OCI-LY7 (cell line): ENCODE measurements at regions not wholly inside any gene's neighbourhood (a gene's known extent, or its start where the extent isn't known, plus 50 kb on each side); places are given as distances from the start of the nearest gene placed in this dataset.

Source experiments
- CTCF ChIP-seq: fragments of 200-600 bp; sonication (generic); conservative IDR thresholded peaks from 2 replicates; pipeline ENCODE4 v1.5.1; 2014; ENCODE audit warnings: mild to moderate bottlenecking, antibody characterized with exemption, low read length, moderate library complexity, mixed read lengths
- EZH2phosphoT487 ChIP-seq: fragments of 200-600 bp; sonication (generic); IDR thresholded peaks from 2 replicates; pipeline ENCODE4 v1.6.1; 2018; ENCODE audit warnings: low read depth, borderline replicate concordance, mild to moderate bottlenecking, mixed run types, antibody characterized with exemption, low read length, moderate library complexity, mixed read lengths

DNA sequence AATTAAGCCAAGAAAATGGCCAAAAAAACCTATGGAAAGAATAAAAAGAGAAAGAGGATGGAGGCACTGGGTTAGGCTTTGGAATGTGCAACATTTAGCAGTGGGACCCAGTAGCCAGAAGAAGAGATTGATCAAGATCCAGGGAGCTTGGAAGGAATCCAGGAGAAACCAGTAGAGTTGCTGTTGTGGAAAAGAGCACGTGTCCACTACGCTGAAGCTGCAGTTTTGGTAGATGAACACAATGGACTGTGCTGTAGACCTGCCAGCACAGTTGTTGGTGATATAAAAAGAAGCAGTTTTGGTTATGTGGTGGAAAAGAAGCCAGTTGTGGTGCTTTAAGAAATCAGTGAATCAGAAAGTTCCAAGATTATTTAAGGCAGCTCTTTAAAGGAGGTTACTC lies 802.2 kb upstream of the POM121L12 start:
- TF ChIP-seq CTCF (no peak), EZH2phosphoT487 (no peak)
